PC-9 (cell line): ENCODE measurements at regions not wholly inside any gene's neighbourhood (a gene's known extent, or its start where the extent isn't known, plus 50 kb on each side); places are given as distances from the start of the nearest gene placed in this dataset.

Source experiments
- CTCF ChIP-seq: fragments of 200-600 bp; sonication (generic); conservative IDR thresholded peaks from 2 replicates; pipeline ENCODE4 v1.6.1; 2017; ENCODE audit warnings: mixed run types, antibody characterized with exemption, mild to moderate bottlenecking, moderate library complexity
- EZH2 ChIP-seq: fragments of 200-600 bp; sonication (generic); IDR thresholded peaks from 2 replicates; pipeline ENCODE4 v1.8.0; 2017; ENCODE audit warnings: antibody characterized with exemption, low read depth

- TF ChIP-seq CTCF: no peak
- no peak for TF ChIP-seq EZH2
Measured at GRCh38 chr10:132123606-132124005, 57.9 kb downstream of the JAKMIP3 start.
